Right forelimb (tissue), 1 donor: ENCODE measurements at regions not wholly inside any gene's neighbourhood (a gene's known extent, or its start where the extent isn't known, plus 50 kb on each side); places are given as distances from the start of the nearest gene placed in this dataset.
A peak's percentile ranks its signal among the peaks of the same experiment; 100 is the strongest.

Experiments used
- DNase-seq: peaks from one replicate; pipeline ENCODE4 v3.0.0-alpha.2; 2018

- DNase-seq: no peak
These were observed 150.2 kb downstream of the ACTBL2 start for GRCh38 chr5:57332361-57332760.

- no peak for DNase-seq
These were observed 153.9 kb downstream of the GPBP1 start for GRCh38 chr5:57327561-57328367.

GRCh38 chr5:57325678-57326397 is 152.0 kb downstream of the GPBP1 start:
- DNase-seq: no peak

GRCh38 chr5:57324861-57325260 is 151.0 kb downstream of the GPBP1 start:
- DNase-seq: peak; percentile 53

GRCh38 chr5:57324181-57324580 is 150.3 kb downstream of the GPBP1 start:
- peak; percentile 49 for DNase-seq

- DNase-seq: no peak
These were observed 146.7 kb downstream of the GPBP1 start for GRCh38 chr5:57320582-57320981.

GRCh38 chr5:57319628-57320027 is 145.8 kb downstream of the GPBP1 start:
- no peak for DNase-seq

- DNase-seq: no peak
These were observed 144.4 kb downstream of the GPBP1 start for GRCh38 chr5:57318251-57318650.

GRCh38 chr5:57317341-57317740 is 143.5 kb downstream of the GPBP1 start:
- no peak for DNase-seq

- no peak for DNase-seq
These were observed 143.0 kb downstream of the GPBP1 start for GRCh38 chr5:57316798-57317327.

- DNase-seq: no peak
These were observed 142.1 kb downstream of the GPBP1 start for GRCh38 chr5:57315941-57316340.
